Astrocyte (in vitro differentiated cells and primary cell): ENCODE measurements at regions not wholly inside any gene's neighbourhood (a gene's known extent, or its start where the extent isn't known, plus 50 kb on each side); places are given as distances from the start of the nearest gene placed in this dataset.

Experiments
- CTCF ChIP-seq: IDR thresholded peaks from 2 replicates; pipeline ENCODE4 v1.5.1; 2011; ENCODE audit warnings: low read depth, mild to moderate bottlenecking, inconsistent platforms, low read length, moderate library complexity; ENCODE audit not compliant: insufficient read depth
- EZH2 ChIP-seq: IDR thresholded peaks from 2 replicates; pipeline ENCODE4 v1.6.1; 2012; ENCODE audit warnings: mild to moderate bottlenecking, low read length, inconsistent platforms; ENCODE audit not compliant: insufficient read depth

GRCh38 chr9:28699632-28700031, 1126.4 kb upstream of the C9orf72 start:
- TF ChIP-seq CTCF (no peak), EZH2 (no peak)
